GM10266 (cell line): ENCODE measurements at regions not wholly inside any gene's neighbourhood (a gene's known extent, or its start where the extent isn't known, plus 50 kb on each side); places are given as distances from the start of the nearest gene placed in this dataset.

Experiments
- DNase-seq: peaks from one replicate; pipeline ENCODE4 v3.0.0; 2012; ENCODE audit errors: extremely low spot score
- TF ChIP-seq, protein P1 (sequence below): IDR thresholded peaks from 2 replicates; pipeline ENCODE4 v1.5.1; 2012; ENCODE audit warnings: mild to moderate bottlenecking, low read depth; ENCODE audit not compliant: control insufficient read depth, insufficient read depth; ENCODE audit errors: missing control alignments

- DNase-seq, result no peak
- TF ChIP-seq, protein P1, sequence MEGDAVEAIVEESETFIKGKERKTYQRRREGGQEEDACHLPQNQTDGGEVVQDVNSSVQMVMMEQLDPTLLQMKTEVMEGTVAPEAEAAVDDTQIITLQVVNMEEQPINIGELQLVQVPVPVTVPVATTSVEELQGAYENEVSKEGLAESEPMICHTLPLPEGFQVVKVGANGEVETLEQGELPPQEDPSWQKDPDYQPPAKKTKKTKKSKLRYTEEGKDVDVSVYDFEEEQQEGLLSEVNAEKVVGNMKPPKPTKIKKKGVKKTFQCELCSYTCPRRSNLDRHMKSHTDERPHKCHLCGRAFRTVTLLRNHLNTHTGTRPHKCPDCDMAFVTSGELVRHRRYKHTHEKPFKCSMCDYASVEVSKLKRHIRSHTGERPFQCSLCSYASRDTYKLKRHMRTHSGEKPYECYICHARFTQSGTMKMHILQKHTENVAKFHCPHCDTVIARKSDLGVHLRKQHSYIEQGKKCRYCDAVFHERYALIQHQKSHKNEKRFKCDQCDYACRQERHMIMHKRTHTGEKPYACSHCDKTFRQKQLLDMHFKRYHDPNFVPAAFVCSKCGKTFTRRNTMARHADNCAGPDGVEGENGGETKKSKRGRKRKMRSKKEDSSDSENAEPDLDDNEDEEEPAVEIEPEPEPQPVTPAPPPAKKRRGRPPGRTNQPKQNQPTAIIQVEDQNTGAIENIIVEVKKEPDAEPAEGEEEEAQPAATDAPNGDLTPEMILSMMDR, result no peak
Measured at GRCh38 chr12:74889073-74889472, 320.6 kb downstream of the KCNC2 start.

- TF ChIP-seq, protein P1, result no peak
Measured at GRCh38 chr12:74889563-74890236, 319.9 kb downstream of the KCNC2 start.

GRCh38 chr12:74890237-74890599 is 319.4 kb downstream of the KCNC2 start:
- DNase-seq, result peak; percentile 7
- TF ChIP-seq, protein P1, result no peak

More at GRCh38 chr12:74889563-74890236, 319.9 kb downstream of the KCNC2 start:
- no peak for DNase-seq

DNA sequence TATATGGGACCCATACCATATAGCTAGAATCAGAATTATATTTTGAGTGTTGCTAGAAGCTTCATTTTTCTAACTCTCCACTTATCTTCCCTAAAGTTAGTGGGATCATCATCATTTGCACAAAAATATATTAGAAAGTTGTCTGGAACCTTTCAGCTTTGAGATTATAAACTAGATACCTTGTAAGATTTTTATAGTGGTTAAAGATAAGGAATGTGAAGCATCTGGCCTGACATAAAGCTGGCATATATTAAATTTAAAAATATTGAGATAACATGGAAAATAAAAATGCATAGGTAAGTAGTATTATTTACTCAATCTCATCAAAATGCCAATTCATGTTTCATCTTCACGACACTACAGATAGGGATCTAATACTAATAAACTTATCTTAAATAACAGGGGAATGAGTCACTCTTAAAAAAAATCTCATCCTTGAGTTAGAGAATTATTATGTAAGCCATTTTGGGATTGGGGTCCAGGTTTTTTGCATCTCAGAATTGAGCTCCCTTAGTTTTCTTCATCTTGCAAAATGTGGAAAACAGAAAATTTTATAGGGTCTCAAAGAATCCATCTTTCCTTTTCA is 318.5 kb downstream of the KCNC2 start:
- TF ChIP-seq, protein P1, result no peak
- no peak for DNase-seq

- TF ChIP-seq, protein P1, result no peak
- DNase-seq, result no peak
Measured at GRCh38 chr12:74892057-74892633, 317.5 kb downstream of the KCNC2 start.

DNA sequence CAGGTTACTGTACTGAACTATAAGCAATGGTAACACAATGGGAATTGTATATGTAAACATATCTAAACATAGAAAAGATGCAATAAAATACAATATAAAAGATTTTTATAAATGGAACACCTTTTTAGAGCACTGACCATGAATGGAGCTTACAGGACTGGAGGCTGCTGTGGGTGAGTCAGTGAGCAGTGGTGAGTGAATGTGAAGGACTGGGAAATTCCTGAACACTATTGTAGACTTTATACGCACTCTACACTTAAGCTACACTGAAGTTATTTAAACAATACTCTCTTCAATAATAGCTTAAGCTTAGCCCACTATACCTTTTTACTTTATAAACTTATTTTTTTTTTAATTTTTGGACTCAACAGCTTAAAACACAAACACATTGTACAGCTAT is 313.5 kb downstream of the KCNC2 start:
- no peak for DNase-seq
- TF ChIP-seq, protein P1, result no peak
